ENCODE measurements at regions not wholly inside any gene's neighbourhood (a gene's known extent, or its start where the extent isn't known, plus 50 kb on each side); places are given as distances from the start of the nearest gene placed in this dataset.

GRCh38 chr10:29084681-29085307 is 204.1 kb upstream of the LYZL1 start:
- TF ChIP-seq CTCF (conservative IDR thresholded peaks at IDR 0.05; ENCODE audit: low read length) (no peak), EZH2phosphoT487 (IDR thresholded peaks at IDR 0.05; ENCODE audit: borderline replicate concordance) (no peak)
- Histone ChIP-seq H3K4me2 (ENCODE audit: low read depth, low read length, poor library complexity, severe bottlenecking) (no peak overlapping the region), H2AFZ (ENCODE audit: low read length) (no peak overlapping the region), H3K9me3 (ENCODE audit: insufficient read depth, low read depth, low read length) (no peaks in the 10 kb centered on the region; the same call in 1 of the 2 replicates), H3K4me1 (ENCODE audit: insufficient read depth, low read length, poor library complexity, severe bottlenecking) (no peaks in the 10 kb centered on the region), H3K36me3 (ENCODE audit: insufficient read depth, low read length) (no peaks in the 10 kb centered on the region), H3K9me2 (replicated peaks; ENCODE audit: low read depth, low read length) (no peaks in the 10 kb centered on the region), H3F3A (ENCODE audit: low read depth) (no peaks in the 10 kb centered on the region), H4K20me1 (ENCODE audit: insufficient read depth, low read length, poor library complexity, severe bottlenecking) (no peaks in the 10 kb centered on the region), H3K79me2 (ENCODE audit: insufficient read depth, low read length) (no peaks in the 10 kb centered on the region), H3K4me3 (ENCODE audit: low read length, poor library complexity, severe bottlenecking) (no peak overlapping the region), H3K27me3 (ENCODE audit: insufficient read depth, low read length, poor library complexity, severe bottlenecking) (no peaks in the 10 kb centered on the region), H3K9ac (ENCODE audit: low read depth, low read length, poor library complexity, severe bottlenecking) (no peak overlapping the region)

- TF ChIP-seq EZH2phosphoT487 (IDR thresholded peaks at IDR 0.05; ENCODE audit: borderline replicate concordance) (no peak), CTCF (conservative IDR thresholded peaks at IDR 0.05; ENCODE audit: low read length) (no peak)
Observed at GRCh38 chr10:29089091-29089490, 199.8 kb upstream of the LYZL1 start.

DNA sequence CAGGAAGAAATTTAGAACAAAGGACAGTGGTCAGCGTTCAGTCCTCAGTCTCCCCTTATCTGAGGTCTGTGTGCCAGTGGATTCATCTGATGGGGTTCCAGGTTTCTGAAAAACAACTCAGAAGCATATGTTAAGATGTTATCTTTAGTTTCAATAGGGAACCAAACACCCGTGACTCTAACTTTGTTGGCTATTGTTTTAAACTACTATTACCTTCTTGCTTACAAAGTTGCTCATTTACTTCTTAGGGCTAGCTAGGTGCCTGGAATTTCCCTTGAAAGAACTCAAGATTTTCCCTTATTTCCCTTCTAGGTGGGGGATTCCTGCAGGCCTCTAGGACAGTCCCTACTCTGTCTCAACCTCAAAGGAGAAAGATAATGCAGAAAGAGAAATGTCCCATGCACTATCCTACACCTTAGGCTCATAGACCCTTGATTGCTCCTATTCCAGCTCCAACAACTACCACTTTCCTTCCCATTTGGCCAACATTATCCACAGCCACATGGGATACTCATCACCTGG is 192.5 kb upstream of the LYZL1 start:
- Histone ChIP-seq H3K79me2 (ENCODE audit: insufficient read depth, low read length) (no peaks in the 10 kb centered on the region), H3K27me3 (ENCODE audit: insufficient read depth, low read length, poor library complexity, severe bottlenecking) (no peaks in the 10 kb centered on the region), H4K20me1 (ENCODE audit: insufficient read depth, low read length, poor library complexity, severe bottlenecking) (no peaks in the 10 kb centered on the region), H3K4me1 (ENCODE audit: insufficient read depth, low read length, poor library complexity, severe bottlenecking) (no peaks in the 10 kb centered on the region), H3F3A (ENCODE audit: low read depth) (no peaks in the 10 kb centered on the region), H3K4me3 (ENCODE audit: low read length, poor library complexity, severe bottlenecking) (no peak overlapping the region), H3K9me3 (ENCODE audit: insufficient read depth, low read depth, low read length) (0 out of 2 replicates have a peak, but pooled peaks cover 2% of the 10 kb centered on the region), H3K36me3 (ENCODE audit: insufficient read depth, low read length) (no peaks in the 10 kb centered on the region), H2AFZ (ENCODE audit: low read length) (no peak overlapping the region), H3K4me2 (ENCODE audit: low read depth, low read length, poor library complexity, severe bottlenecking) (no peak overlapping the region), H3K9ac (ENCODE audit: low read depth, low read length, poor library complexity, severe bottlenecking) (no peak overlapping the region), H3K9me2 (replicated peaks; ENCODE audit: low read depth, low read length) (no peaks in the 10 kb centered on the region)
- TF ChIP-seq CTCF (conservative IDR thresholded peaks at IDR 0.05; ENCODE audit: low read length) = no peak
- TF ChIP-seq EZH2phosphoT487 (IDR thresholded peaks at IDR 0.05; ENCODE audit: borderline replicate concordance) = no peak

More at GRCh38 chr10:29089091-29089490, 199.8 kb upstream of the LYZL1 start:
- Histone ChIP-seq H3K27me3 (ENCODE audit: insufficient read depth, low read length, poor library complexity, severe bottlenecking) (no peaks in the 10 kb centered on the region), H4K20me1 (ENCODE audit: insufficient read depth, low read length, poor library complexity, severe bottlenecking) (no peaks in the 10 kb centered on the region), H2AFZ (ENCODE audit: low read length) (no peak overlapping the region), H3K4me1 (ENCODE audit: insufficient read depth, low read length, poor library complexity, severe bottlenecking) (no peaks in the 10 kb centered on the region), H3K36me3 (ENCODE audit: insufficient read depth, low read length) (no peaks in the 10 kb centered on the region), H3K9ac (ENCODE audit: low read depth, low read length, poor library complexity, severe bottlenecking) (no peak overlapping the region), H3K4me2 (ENCODE audit: low read depth, low read length, poor library complexity, severe bottlenecking) (no peak overlapping the region), H3F3A (ENCODE audit: low read depth) (no peaks in the 10 kb centered on the region), H3K4me3 (ENCODE audit: low read length, poor library complexity, severe bottlenecking) (no peak overlapping the region), H3K79me2 (ENCODE audit: insufficient read depth, low read length) (no peaks in the 10 kb centered on the region), H3K9me3 (ENCODE audit: insufficient read depth, low read depth, low read length) (no peaks in the 10 kb centered on the region), H3K9me2 (replicated peaks; ENCODE audit: low read depth, low read length) (no peaks in the 10 kb centered on the region)

Measured in Loucy (cell line).